Chondrocyte (in vitro differentiated cells): ENCODE measurements at regions not wholly inside any gene's neighbourhood (a gene's known extent, or its start where the extent isn't known, plus 50 kb on each side); places are given as distances from the start of the nearest gene placed in this dataset.

Experiments
- DNase-seq: peaks from one replicate; pipeline ENCODE4 v3.0.0; 2021; ENCODE audit warnings: mixed read lengths, low spot score
- H3K27ac Mint-ChIP-seq: one replicate; pipeline ENCODE4 v1.8.0; 2021; ENCODE audit warnings: mild to moderate bottlenecking, moderate library complexity, mixed read lengths; ENCODE audit not compliant: unreplicated experiment
- H3K27me3 Mint-ChIP-seq: 2 replicates; pipeline ENCODE4 v1.8.0; 2021; ENCODE audit warnings: low read depth, mixed read lengths
- H3K36me3 Mint-ChIP-seq: 2 replicates; pipeline ENCODE4 v1.8.0; 2021; ENCODE audit warnings: low read depth, mixed read lengths
- H3K4me1 Mint-ChIP-seq: 2 replicates; pipeline ENCODE4 v1.8.0; 2021; ENCODE audit warnings: low read depth, mild to moderate bottlenecking, mixed read lengths
- H3K4me3 Mint-ChIP-seq: one replicate; pipeline ENCODE4 v1.8.0; 2021; ENCODE audit warnings: mild to moderate bottlenecking, moderate library complexity, mixed read lengths; ENCODE audit not compliant: unreplicated experiment
- H3K9me3 Mint-ChIP-seq: 2 replicates; pipeline ENCODE4 v1.8.0; 2021; ENCODE audit warnings: low read depth, mixed read lengths
- CTCF ChIP-seq: fragments of 200-600 bp; sonication (generic); IDR thresholded peaks from 2 replicates; pipeline ENCODE4 v1.5.0; 2021; ENCODE audit warnings: antibody characterized with exemption, mild to moderate bottlenecking, moderate library complexity

GRCh38 chr15:39320886-39321285 lies 260.0 kb upstream of the THBS1 start:
- no peak overlapping the region for H3K27ac Mint-ChIP-seq
- DNase-seq = no peak

GRCh38 chr15:39321977-39322376 lies 258.9 kb upstream of the THBS1 start:
- no peaks in the 10 kb centered on the region for H3K27me3 Mint-ChIP-seq
- H3K4me3 Mint-ChIP-seq = no peak overlapping the region
- peaks cover 17% of the 10 kb centered on the region for H3K9me3 Mint-ChIP-seq
- H3K4me1 Mint-ChIP-seq = peaks cover 37% of the 10 kb centered on the region
- peak overlapping the region; percentile 82 for H3K27ac Mint-ChIP-seq
- TF ChIP-seq CTCF = no peak
- H3K36me3 Mint-ChIP-seq = peaks cover 8% of the 10 kb centered on the region
- no peak for DNase-seq

More at GRCh38 chr15:39320886-39321285, 260.0 kb upstream of the THBS1 start:
- Mint-ChIP-seq H3K27me3 (no peaks in the 10 kb centered on the region), H3K4me3 (no peak overlapping the region), H3K36me3 (peaks cover 8% of the 10 kb centered on the region), H3K9me3 (peaks cover 20% of the 10 kb centered on the region), H3K4me1 (peaks cover 48% of the 10 kb centered on the region)
- no peak for TF ChIP-seq CTCF

- Mint-ChIP-seq H3K4me3 (no peak overlapping the region), H3K4me1 (peaks cover 26% of the 10 kb centered on the region), H3K36me3 (peaks cover 8% of the 10 kb centered on the region), H3K9me3 (peaks cover 17% of the 10 kb centered on the region), H3K27me3 (no peaks in the 10 kb centered on the region), H3K27ac (no peak overlapping the region)
- no peak for TF ChIP-seq CTCF
- no peak for DNase-seq
These were observed 257.7 kb upstream of the THBS1 start for GRCh38 chr15:39323157-39323556.

GRCh38 chr15:39323706-39324105 lies 257.2 kb upstream of the THBS1 start:
- Mint-ChIP-seq H3K9me3 (peaks cover 17% of the 10 kb centered on the region), H3K27ac (no peak overlapping the region), H3K4me1 (peaks cover 20% of the 10 kb centered on the region), H3K27me3 (no peaks in the 10 kb centered on the region), H3K36me3 (peaks cover 8% of the 10 kb centered on the region), H3K4me3 (no peak overlapping the region)
- DNase-seq = no peak
- TF ChIP-seq CTCF = no peak

- Mint-ChIP-seq H3K4me1 (peaks cover 20% of the 10 kb centered on the region), H3K36me3 (no peaks in the 10 kb centered on the region), H3K4me3 (no peak overlapping the region), H3K27ac (no peak overlapping the region), H3K9me3 (peaks cover 3% of the 10 kb centered on the region), H3K27me3 (no peaks in the 10 kb centered on the region)
- DNase-seq = no peak
- no peak for TF ChIP-seq CTCF
These were observed 254.4 kb upstream of the THBS1 start for GRCh38 chr15:39326306-39326975.
